GM12874 (cell line): ENCODE measurements at regions not wholly inside any gene's neighbourhood (a gene's known extent, or its start where the extent isn't known, plus 50 kb on each side); places are given as distances from the start of the nearest gene placed in this dataset.

Source experiments
- TF ChIP-seq, protein P1 (sequence below): IDR thresholded peaks from 2 replicates; pipeline ENCODE4 v1.5.1; 2011; ENCODE audit warnings: low read depth, mild to moderate bottlenecking, control low read depth, low read length, moderate library complexity; ENCODE audit not compliant: insufficient read depth

DNA sequence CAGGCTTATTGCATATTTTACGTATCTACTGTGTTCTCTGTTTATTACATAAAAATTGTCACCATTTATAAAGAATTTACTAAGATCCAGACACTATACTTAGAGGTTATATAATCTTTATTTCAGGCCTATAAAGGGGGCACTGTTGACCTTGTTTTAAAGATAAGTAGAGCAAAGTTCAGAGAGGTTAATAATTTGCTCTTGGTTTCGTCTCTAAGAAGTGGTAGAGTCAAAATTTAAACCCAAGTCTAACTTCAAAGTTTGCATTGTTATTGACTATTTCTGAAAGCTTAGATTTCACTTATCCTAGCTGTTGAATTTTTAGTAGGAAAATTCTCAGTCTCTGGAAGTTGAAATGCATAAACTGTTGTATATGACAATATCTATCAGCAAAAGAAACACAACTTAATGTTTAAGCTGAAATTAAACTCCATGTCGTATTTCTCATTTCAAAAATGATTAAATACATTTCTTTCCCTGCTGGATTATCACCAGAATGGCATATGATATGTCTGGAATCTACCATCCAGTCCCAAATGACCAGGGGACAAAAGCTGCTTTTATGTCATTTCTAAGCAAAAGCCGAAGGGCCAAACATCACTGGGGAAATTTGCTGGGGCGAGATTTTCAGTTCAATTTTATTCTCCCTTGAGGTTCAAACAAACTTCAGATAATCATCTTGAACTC is 138.4 kb downstream of the SLC7A11 start:
- TF ChIP-seq, protein P1, sequence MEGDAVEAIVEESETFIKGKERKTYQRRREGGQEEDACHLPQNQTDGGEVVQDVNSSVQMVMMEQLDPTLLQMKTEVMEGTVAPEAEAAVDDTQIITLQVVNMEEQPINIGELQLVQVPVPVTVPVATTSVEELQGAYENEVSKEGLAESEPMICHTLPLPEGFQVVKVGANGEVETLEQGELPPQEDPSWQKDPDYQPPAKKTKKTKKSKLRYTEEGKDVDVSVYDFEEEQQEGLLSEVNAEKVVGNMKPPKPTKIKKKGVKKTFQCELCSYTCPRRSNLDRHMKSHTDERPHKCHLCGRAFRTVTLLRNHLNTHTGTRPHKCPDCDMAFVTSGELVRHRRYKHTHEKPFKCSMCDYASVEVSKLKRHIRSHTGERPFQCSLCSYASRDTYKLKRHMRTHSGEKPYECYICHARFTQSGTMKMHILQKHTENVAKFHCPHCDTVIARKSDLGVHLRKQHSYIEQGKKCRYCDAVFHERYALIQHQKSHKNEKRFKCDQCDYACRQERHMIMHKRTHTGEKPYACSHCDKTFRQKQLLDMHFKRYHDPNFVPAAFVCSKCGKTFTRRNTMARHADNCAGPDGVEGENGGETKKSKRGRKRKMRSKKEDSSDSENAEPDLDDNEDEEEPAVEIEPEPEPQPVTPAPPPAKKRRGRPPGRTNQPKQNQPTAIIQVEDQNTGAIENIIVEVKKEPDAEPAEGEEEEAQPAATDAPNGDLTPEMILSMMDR: no peak

DNA sequence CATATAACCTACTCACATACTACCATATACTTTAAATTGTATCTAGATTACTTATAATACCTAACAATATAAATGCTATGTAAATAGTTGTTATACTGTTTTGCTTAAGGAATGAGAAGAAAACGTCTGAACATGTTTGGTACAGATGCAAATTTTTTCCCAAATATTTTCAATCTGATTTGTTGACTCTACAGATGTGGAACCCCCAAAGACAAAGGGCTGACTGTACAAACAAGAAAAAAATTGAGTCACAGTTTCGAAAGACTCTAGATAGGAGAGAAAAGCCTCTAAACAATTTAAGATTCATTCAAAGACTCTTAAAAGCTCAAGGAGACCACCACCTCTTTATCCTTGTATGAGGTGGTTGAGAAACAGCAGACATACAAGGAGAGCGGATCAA is 142.8 kb downstream of the SLC7A11 start:
- TF ChIP-seq, protein P1: no peak

DNA sequence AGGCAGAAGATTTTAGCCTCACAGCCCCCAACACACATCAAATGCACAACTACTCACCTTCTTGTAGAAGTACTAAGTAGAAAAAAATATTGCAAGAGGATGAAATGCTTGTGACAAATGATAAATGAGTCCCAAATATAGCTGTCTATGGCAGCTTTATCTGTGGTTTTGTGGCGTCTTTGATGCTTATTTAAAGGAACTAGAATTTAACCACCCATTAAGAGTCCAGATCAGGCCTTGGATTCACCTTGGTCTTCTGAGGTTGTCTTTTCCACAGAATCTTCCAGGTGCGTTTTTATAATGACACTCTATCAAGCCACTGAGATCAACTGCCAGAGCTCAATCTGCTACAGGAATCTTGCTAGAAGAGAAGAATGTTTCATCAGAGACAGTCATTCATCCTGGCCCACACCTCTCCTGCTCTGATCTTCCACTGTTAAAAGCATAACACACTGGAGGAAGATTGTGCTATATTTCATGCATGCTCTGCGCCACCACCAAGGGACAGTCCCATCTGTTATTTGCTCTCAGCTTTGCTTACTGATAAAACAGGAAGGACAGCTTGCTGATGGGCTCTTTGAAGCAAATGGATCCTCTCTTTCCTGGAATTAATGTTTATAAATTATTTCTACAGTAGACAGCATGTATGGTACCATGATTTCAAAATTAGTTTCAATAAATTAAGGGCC is 144.1 kb downstream of the SLC7A11 start:
- TF ChIP-seq, protein P1: no peak

DNA sequence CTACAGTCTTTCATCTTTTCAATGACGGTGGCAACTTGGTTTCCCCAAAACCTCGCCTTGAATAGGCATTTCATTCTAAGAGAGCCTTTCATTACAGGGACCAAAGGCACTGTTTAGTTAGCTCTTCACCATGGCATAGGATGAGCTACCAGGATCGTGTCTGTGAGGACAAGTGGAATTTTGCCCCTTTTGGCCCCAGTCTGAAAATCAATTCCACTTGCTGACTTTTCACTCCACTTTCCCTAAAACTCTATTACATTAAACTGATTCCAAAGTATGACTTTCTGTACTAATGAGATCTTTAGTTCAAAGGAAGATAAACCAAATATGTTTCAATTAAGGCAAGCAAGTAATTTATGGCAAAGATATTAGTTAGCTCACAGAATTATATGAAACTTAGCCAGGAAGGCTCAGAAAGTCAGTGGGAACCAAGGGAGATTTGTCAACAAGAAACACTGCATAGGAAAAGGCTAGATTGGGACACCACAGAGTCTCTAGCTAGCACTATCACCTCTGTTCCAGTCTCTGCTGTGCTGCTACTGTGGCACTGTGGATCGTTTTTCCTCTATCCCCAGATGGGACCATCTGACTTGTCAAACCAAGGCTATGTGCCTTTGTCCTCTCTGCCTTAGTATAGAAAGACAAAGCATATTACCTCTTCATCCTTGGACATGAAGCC is 145.6 kb downstream of the SLC7A11 start:
- TF ChIP-seq, protein P1: no peak

DNA sequence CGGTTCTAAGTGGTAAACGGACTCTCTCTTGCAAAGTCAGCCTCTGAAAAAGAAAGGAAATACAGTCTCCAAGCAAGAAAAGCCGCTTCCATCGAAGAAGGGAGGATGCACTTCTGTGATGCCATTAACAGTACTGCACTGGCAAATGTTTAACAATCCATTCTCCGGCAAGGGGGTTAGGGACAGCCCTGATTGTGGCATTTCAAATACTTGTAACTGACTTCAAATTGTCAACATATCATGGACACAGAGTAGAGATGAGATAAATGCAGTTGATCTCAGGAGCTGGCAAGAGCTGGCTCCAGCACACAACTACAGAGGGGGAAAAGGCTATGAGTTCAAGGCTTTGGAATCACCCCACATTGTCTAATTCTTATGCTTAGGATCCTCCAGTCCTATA is 146.8 kb downstream of the SLC7A11 start:
- TF ChIP-seq, protein P1: no peak

DNA sequence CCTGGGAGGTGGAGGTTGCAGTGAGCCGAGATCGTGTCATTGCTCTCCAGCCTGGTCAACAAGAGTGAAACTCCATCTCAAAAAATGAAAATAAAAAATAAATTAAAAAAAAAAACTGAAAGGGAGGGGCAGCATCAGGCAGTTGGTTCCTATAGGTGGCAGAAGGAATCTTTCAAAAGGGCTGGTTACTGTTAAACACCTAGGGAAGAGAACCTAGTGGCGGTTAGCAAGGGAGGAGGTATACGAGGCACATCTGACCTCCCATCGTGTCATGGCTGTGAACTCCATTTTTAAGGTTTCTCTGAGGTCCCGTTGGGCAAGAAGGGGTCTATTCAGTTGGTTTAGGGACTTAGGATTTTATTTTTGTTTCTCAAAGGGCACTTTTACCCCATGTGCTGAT is 150.1 kb downstream of the SLC7A11 start:
- TF ChIP-seq, protein P1: no peak

DNA sequence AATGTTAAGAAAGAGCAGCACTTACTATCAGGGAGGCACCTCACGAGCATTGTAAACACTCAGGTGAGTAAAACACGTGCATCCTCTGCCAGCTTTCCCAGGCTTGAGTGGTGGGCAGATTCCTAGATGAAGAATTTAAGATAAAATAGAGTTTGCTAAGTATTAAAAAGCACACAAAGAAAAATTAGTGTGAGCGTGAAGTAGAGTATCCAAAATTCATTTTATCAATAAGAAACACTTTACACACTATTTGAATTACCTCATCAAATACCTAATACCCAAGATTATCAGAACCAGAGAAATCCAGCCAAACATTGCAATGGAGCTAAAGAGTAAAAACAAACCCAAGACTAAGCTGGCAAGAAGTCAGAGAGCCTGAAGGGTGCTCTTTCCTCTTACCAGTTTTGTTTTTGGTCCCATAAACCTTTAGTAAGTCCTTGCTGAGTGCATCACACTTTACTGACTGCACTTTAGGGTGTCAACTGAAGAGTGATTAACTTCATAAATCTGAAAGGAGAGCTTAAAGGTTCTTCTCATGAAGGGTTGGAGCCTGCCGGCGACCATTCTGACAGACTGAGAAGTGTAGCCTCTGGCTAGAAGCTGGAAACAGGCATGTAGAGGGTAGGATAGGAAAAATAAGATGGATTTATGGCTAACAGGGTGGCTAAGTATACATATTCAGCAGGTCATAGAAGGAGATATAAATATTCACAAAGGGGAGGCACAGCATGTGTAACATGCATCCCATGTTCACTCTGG is 151.1 kb downstream of the SLC7A11 start:
- TF ChIP-seq, protein P1: no peak
